ENCODE measurements at regions not wholly inside any gene's neighbourhood (a gene's known extent, or its start where the extent isn't known, plus 50 kb on each side); places are given as distances from the start of the nearest gene placed in this dataset.
A peak's percentile ranks its signal among the peaks of the same experiment; 100 is the strongest.
"Not testable (repeated sequence)": the region's sequence is repeated elsewhere in the genome, so short reads cannot be mapped to it uniquely, and the experiment has no call there.

GRCh38 chrX:73943693-73944562, 91.4 kb upstream of the XIST start:
- DNase-seq (ENCODE audit: low spot score): peak; percentile 83

GRCh38 chrX:73940893-73941470, 88.5 kb upstream of the XIST start:
- no peak for DNase-seq (ENCODE audit: low spot score)

GRCh38 chrX:73937843-73938242, 85.3 kb upstream of the XIST start:
- not testable (repeated sequence) for DNase-seq (ENCODE audit: low spot score)

GRCh38 chrX:73932522-73932921, 80.0 kb upstream of the XIST start:
- DNase-seq (ENCODE audit: low spot score): no peak

- no peak for DNase-seq (ENCODE audit: low spot score)
Observed at GRCh38 chrX:73930300-73930699, 77.8 kb upstream of the XIST start.

GRCh38 chrX:73922856-73923455, 70.4 kb upstream of the XIST start:
- DNase-seq (ENCODE audit: low spot score): no peak

- no peak for DNase-seq (ENCODE audit: low spot score)
Observed at GRCh38 chrX:73916931-73917667, 64.6 kb upstream of the XIST start.

GRCh38 chrX:73916489-73916888, 64.0 kb upstream of the XIST start:
- DNase-seq (ENCODE audit: low spot score): no peak

- not testable (repeated sequence) for DNase-seq (ENCODE audit: low spot score)
Observed at GRCh38 chrX:73914792-73915191, 62.3 kb upstream of the XIST start.

- no peak for DNase-seq (ENCODE audit: low spot score)
Observed at GRCh38 chrX:73913580-73913979, 61.1 kb upstream of the XIST start.

- not testable (repeated sequence) for DNase-seq (ENCODE audit: low spot score)
Observed at GRCh38 chrX:73911946-73912345, 59.4 kb upstream of the XIST start.

GRCh38 chrX:73905749-73906374, 53.3 kb upstream of the XIST start:
- not testable (repeated sequence) for DNase-seq (ENCODE audit: low spot score)

- no peak for DNase-seq (ENCODE audit: low spot score)
Observed at GRCh38 chrX:73903941-73904340, 51.4 kb upstream of the XIST start.

All from NAMALWA (cell line).